GM23338 (cell line): ENCODE measurements at regions not wholly inside any gene's neighbourhood (a gene's known extent, or its start where the extent isn't known, plus 50 kb on each side); places are given as distances from the start of the nearest gene placed in this dataset.

Experiments used
- ATAC-seq: fragments of 200-7000 bp; cut with Tn5 transposase; 3 replicates; pipeline ENCODE4 v1.9.1; 2020
- DNase-seq: peaks from one replicate; pipeline ENCODE4 v3.0.0-alpha.2; 2015; ENCODE audit warnings: low spot score
- H2AFZ ChIP-seq: fragments of 200-600 bp; sonication (generic); 2 replicates; pipeline ENCODE4 v1.8.0; 2016; ENCODE audit warnings: antibody characterized with exemption, mild to moderate bottlenecking, moderate library complexity
- H3F3A ChIP-seq: fragments of 200-600 bp; sonication (generic); replicated peaks from 2 replicates; pipeline ENCODE4 v1.8.0; 2017; ENCODE audit warnings: antibody characterized with exemption, mixed run types, low read depth
- H3K27ac ChIP-seq: fragments of 200-600 bp; sonication (generic); 2 replicates; pipeline ENCODE4 v1.6.1; 2016; ENCODE audit warnings: low read depth
- H3K27me3 ChIP-seq: fragments of 200-600 bp; sonication (generic); 2 replicates; pipeline ENCODE4 v1.8.0; 2016; ENCODE audit warnings: mild to moderate bottlenecking, mixed run types, moderate library complexity; ENCODE audit not compliant: insufficient read depth
- H3K36me3 ChIP-seq: fragments of 200-600 bp; sonication (generic); 2 replicates; pipeline ENCODE4 v1.8.0; 2016; ENCODE audit warnings: mild to moderate bottlenecking; ENCODE audit not compliant: insufficient read depth
- H3K4me1 ChIP-seq: fragments of 200-600 bp; sonication (generic); 2 replicates; pipeline ENCODE4 v1.8.0; 2016; ENCODE audit warnings: mild to moderate bottlenecking, moderate library complexity; ENCODE audit not compliant: insufficient read depth
- H3K4me2 ChIP-seq: fragments of 200-600 bp; sonication (generic); 2 replicates; pipeline ENCODE4 v1.7.1; 2017; ENCODE audit warnings: mixed run types
- H3K4me3 ChIP-seq: fragments of 200-600 bp; sonication (generic); 2 replicates; pipeline ENCODE4 v1.6.1; 2016; ENCODE audit warnings: mixed run types
- H3K79me2 ChIP-seq: fragments of 200-600 bp; sonication (generic); replicated peaks from 2 replicates; pipeline ENCODE4 v1.8.0; 2017; ENCODE audit warnings: mild to moderate bottlenecking; ENCODE audit not compliant: insufficient read depth
- H3K9me2 ChIP-seq: fragments of 200-600 bp; sonication (generic); 2 replicates; pipeline ENCODE4 v1.8.0; 2017; ENCODE audit not compliant: insufficient read depth
- H4K20me1 ChIP-seq: fragments of 200-600 bp; sonication (generic); replicated peaks from 2 replicates; pipeline ENCODE4 v1.8.0; 2017; ENCODE audit warnings: mild to moderate bottlenecking; ENCODE audit not compliant: insufficient read depth
- H3K27ac Mint-ChIP-seq: 2 replicates; pipeline ENCODE4 v1.8.0; 2020; ENCODE audit warnings: inconsistent platforms, mild to moderate bottlenecking, moderate library complexity, mixed read lengths
- H3K27me3 Mint-ChIP-seq: 3 replicates; pipeline ENCODE4 v1.8.0; 2022; ENCODE audit warnings: low read depth, mild to moderate bottlenecking, moderate library complexity, mixed read lengths, inconsistent platforms; ENCODE audit not compliant: insufficient read depth, poor library complexity
- H3K36me3 Mint-ChIP-seq: 3 replicates; pipeline ENCODE4 v1.8.0; 2021; ENCODE audit warnings: low read depth, mild to moderate bottlenecking, inconsistent platforms, moderate library complexity, mixed read lengths
- H3K4me1 Mint-ChIP-seq: 3 replicates; pipeline ENCODE4 v1.8.0; 2020; ENCODE audit warnings: mild to moderate bottlenecking, inconsistent platforms, mixed read lengths
- H3K4me3 Mint-ChIP-seq: 3 replicates; pipeline ENCODE4 v1.8.0; 2021; ENCODE audit warnings: moderate library complexity, mild to moderate bottlenecking, inconsistent platforms, mixed read lengths
- H3K9me3 Mint-ChIP-seq: 3 replicates; pipeline ENCODE4 v1.8.0; 2020; ENCODE audit warnings: moderate library complexity, mild to moderate bottlenecking, inconsistent platforms, mixed read lengths
- ETS1 ChIP-seq: IDR thresholded peaks from 2 replicates; pipeline ENCODE4 v1.6.1; 2016; ENCODE audit warnings: antibody characterized with exemption
- EZH2phosphoT487 ChIP-seq: fragments of 200-600 bp; sonication (generic); IDR thresholded peaks from one replicate; pipeline ENCODE4 v1.8.1; 2018; ENCODE audit warnings: antibody characterized with exemption; ENCODE audit not compliant: unreplicated experiment
- JUNB ChIP-seq: IDR thresholded peaks from one replicate; pipeline ENCODE4 v1.6.1; 2016; ENCODE audit warnings: antibody characterized with exemption; ENCODE audit not compliant: unreplicated experiment
- REST ChIP-seq: IDR thresholded peaks from one replicate; pipeline ENCODE4 v1.6.1; 2018; ENCODE audit warnings: antibody characterized with exemption; ENCODE audit not compliant: unreplicated experiment
- ZNF114 ChIP-seq: fragments of 250-450 bp; sonication (Bioruptor Pico); IDR thresholded peaks from 2 replicates; pipeline ENCODE4 v1.5.0; 2020; ENCODE audit warnings: mild to moderate bottlenecking, moderate library complexity
- ZNF331 ChIP-seq: fragments of 250-450 bp; sonication (Bioruptor Pico); IDR thresholded peaks from 2 replicates; pipeline ENCODE4 v1.5.0; 2020; ENCODE audit warnings: low read depth, mild to moderate bottlenecking, moderate library complexity
- ZNF462 ChIP-seq: fragments of 250-450 bp; sonication (Bioruptor Pico); IDR thresholded peaks from 2 replicates; pipeline ENCODE4 v1.5.0; 2020; ENCODE audit warnings: mild to moderate bottlenecking, moderate library complexity

- no peak overlapping the region for H3K4me3 Mint-ChIP-seq
- H3K27ac Mint-ChIP-seq, result no peak overlapping the region
- H3K4me1 Mint-ChIP-seq, result peaks cover 5% of the 10 kb centered on the region; the same call in 1 of the 3 replicates
- H3K4me2 ChIP-seq, result no peak overlapping the region
- no peaks in the 10 kb centered on the region for H3K9me3 Mint-ChIP-seq
- no peak for ATAC-seq
- H3K36me3 ChIP-seq, result no peaks in the 10 kb centered on the region
- peaks cover 13% of the 10 kb centered on the region for H3K27me3 Mint-ChIP-seq
- TF ChIP-seq ZNF114 (CRISPR knock-in tag) (no peak), ETS1 (no peak), ZNF462 (no peak), EZH2phosphoT487 (no peak), ZNF331 (no peak), REST (no peak), JUNB (no peak)
- no peak for DNase-seq
- H3K4me3 ChIP-seq, result no peak overlapping the region
- H4K20me1 ChIP-seq, result no peaks in the 10 kb centered on the region
- H2AFZ ChIP-seq, result no peak overlapping the region
- H3K27ac ChIP-seq, result no peak overlapping the region
- no peaks in the 10 kb centered on the region for H3K79me2 ChIP-seq
- H3K4me1 ChIP-seq, result no peaks in the 10 kb centered on the region
- no peaks in the 10 kb centered on the region for H3K27me3 ChIP-seq
- H3F3A ChIP-seq, result no peaks in the 10 kb centered on the region
- H3K9me2 ChIP-seq, result 0 out of 2 replicates have a peak, but pooled peaks cover 2% of the 10 kb centered on the region
- H3K36me3 Mint-ChIP-seq, result no peaks in the 10 kb centered on the region
These were observed 146.4 kb upstream of the COPS8 start for GRCh38 chr2:236939271-236939670.
